ENCODE measurements at regions not wholly inside any gene's neighbourhood (a gene's known extent, or its start where the extent isn't known, plus 50 kb on each side); places are given as distances from the start of the nearest gene placed in this dataset.

DNA sequence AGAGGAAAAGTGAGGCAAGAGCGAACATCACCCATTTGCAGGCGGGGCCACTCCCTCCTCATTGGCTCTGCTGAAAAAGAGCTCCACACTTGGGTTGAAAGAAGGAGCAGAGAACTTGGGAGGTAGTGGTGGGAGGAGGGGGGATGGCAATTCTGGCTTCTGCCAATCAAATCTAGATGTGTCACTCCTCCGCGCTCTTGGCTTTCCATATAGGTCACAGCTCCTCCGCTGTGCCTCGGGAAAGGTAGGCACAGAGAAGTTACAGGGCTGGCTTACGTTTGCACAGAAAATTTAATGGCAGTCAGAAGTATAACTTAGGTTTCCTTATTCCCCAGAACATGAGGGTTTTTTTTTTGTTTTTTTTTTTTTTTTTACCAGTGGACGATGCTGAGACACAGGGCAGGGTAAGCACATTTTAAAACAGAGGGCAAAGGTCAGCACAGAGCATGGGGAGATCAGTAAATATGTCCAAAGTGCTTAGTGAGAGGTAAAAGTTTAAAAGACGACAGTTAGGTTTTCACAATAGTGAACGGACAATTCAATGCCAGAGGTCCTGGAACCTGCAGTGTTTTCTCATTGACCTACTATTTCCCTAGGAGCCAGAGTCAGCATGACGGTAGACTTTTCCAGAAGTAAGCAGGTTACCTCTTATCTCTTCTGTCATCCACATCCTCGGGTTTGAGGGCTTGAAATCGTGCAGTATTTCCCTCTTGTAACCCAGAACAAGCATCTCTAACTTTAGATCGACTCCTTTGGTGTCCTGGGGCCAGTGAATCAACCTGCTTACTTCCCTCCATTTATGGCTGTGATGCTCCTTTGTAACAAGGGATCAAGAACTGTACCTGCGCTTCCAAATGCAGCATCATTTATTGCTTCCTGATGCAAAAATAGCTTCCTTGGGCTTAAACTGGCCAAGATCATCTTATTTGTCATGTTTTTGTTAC, 258.9 kb upstream of the PROX1 start:
- TF ChIP-seq, protein P1, sequence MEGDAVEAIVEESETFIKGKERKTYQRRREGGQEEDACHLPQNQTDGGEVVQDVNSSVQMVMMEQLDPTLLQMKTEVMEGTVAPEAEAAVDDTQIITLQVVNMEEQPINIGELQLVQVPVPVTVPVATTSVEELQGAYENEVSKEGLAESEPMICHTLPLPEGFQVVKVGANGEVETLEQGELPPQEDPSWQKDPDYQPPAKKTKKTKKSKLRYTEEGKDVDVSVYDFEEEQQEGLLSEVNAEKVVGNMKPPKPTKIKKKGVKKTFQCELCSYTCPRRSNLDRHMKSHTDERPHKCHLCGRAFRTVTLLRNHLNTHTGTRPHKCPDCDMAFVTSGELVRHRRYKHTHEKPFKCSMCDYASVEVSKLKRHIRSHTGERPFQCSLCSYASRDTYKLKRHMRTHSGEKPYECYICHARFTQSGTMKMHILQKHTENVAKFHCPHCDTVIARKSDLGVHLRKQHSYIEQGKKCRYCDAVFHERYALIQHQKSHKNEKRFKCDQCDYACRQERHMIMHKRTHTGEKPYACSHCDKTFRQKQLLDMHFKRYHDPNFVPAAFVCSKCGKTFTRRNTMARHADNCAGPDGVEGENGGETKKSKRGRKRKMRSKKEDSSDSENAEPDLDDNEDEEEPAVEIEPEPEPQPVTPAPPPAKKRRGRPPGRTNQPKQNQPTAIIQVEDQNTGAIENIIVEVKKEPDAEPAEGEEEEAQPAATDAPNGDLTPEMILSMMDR (IDR thresholded peaks at IDR 0.05): no peak
- TF ChIP-seq POLR2A (IDR thresholded peaks at IDR 0.05) (no peak), POLR2AphosphoS5 (IDR thresholded peaks at IDR 0.05) (no peak)
